ENCODE measurements at regions not wholly inside any gene's neighbourhood (a gene's known extent, or its start where the extent isn't known, plus 50 kb on each side); places are given as distances from the start of the nearest gene placed in this dataset.

DNA sequence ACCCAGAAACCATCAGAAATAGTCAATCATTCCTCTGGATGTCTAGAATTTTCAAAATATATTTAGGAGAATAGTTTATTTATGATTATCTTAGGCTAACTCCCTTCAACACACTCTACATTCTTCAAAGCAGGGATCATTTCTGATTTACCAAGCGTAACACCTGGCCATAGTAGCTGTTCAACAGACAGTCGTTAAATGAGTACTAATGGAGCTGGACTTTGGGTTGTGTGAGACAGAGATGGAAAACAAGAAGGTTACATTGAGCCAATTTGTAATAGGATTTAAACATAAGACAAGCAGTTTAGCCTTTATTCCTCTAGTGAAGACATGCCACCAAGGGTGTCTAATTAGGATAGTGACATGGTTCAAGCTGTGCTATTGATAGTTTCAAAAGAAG, 129.2 kb upstream of the ANO3 start:
- no peak for DNase-seq

DNA sequence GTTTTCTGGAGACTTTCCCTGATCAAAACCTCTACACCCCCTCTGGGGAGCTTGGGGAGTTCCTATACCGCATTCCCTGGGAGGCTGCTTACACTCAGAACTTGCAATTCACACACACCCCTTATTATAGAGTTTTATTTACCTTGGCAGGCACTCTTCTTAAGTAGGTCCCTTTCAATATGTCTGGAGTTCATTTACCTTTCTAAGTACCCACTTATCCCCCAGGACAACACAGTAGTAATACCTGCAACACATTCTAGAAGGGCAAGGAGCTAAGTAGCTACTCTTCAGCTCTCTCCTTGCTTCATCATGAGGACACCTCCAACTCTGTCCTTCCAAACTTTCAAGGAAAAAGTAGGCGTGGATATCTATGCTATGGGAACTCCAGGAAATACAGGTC, 127.8 kb upstream of the ANO3 start:
- DNase-seq = no peak

DNA sequence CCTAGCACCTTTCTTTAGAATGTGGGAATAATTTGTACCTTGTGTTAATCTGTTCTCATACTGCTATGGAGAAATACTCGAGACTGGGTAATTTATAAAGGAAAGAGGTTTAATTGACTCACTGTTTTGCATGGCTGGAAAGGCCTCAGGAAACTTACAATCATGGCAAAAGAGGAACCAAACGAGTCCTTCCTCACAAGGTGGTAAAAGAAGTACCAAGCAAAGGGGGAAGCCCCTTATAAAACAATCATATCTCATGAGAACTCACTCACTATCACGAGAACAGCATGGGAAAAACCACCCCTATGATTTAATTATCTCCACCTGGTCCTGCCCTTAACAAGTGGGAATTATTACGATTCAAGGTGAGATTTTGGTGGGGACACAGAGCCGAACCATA, 127.1 kb upstream of the ANO3 start:
- no peak for DNase-seq

DNA sequence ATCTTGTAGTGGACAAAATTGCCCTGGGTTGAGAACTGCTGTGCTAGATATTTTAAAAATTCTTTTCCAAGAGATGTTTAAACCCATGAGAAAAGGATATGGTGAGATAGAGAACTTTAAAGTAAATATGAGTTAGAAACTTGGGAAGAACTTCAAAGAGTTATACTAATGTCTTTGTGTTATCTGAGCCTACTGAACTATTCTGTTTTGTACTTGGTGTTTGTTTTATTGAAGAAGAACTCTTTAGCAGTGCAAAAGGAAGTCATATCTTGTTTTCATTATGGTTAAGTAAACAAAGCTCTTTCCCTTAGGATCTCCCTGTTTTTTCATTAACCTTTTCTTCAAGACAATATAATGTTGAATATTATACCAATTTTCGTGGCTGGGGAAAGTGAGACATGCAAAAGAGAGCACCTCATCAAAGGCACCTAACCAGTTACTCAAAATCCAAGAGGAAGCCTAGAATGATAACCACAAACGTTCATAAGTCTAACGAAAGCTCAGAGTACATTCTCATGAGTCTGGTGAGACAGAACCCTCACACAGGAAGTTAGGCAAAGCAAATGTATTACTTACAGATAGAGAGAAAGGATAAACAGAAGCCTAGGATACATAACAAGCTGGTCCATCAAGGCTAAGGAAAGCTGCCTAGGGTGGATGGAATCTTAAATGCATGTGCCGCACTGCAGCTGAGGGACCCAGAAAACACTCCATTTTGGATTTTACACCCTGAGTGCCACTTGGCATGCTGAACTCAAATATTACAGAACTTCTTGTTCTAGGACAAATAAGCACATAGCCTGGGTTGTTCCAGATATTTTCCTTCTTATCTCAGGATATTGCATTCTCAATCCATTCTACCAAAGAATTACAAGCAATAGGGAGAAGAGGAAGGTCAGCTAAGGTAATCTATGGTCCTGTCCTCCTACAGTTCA, 112.5 kb upstream of the ANO3 start:
- no peak for DNase-seq

DNA sequence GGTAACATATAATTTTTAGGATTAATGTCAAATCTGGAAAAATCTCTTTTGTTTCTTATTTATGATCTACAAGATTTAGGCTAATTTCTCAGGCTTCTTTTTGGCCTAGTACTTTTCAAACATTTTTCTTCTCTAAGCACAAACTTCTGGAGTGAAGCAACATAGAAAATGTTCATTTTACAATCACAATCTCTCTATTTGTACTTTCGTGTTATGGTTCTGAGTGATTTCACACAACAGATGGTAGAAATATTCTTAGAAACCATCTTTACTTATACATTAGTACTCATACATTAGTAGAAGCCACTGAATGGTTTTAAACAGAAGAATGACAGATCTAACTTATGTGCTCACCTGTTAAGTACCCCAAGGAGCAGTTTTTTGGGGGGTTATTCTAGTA, 106.3 kb upstream of the ANO3 start:
- DNase-seq = no peak

DNA sequence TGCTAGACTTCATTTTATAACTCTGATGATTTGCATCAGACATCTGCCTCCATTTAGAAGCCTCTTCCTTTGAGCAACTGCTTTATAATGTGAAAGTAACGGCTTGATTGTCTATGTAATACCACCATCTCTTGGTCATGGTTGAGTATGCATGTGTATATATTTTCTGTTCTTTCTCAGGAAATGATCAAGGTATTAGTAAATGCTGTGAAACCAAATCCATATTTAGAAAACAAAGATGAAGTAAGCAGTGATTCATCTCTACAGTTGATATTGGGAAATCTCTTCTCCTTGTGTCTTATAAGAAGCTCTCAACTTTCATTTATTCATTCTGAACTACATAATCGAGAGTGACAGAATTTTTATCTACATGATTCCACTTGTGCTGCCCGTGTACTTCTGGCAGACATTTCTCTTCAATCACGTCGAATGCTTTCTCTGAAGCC, 104.6 kb upstream of the ANO3 start:
- DNase-seq = peak; percentile 3

DNA sequence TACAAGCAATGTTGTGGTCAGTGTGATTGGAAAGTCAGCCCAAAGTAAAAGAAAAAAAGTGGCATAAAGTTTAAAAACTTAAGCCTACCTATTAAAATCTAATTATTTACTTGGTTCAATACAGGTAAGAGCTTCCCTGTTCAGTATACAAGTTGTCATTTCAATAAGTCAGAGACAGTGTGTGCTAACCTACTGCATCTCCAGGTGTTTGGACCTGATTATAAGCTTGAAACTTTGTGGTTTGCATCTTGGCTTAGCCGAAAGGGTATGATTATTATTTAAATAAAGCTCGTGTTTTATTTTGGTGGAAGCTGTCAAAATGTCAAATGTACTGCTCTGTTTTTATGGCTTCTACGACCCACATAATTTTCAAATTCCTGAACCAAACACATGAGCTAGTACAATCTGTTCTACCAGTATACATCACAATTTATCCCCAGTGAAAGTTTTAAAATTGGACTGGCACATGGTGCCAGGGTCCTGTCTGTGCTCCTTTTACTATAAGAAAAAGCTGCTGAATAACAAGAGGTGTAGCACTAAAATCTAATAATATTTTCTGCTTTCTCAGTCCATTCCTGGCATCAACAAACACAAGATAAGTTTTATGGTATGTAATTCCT, 103.9 kb upstream of the ANO3 start:
- no peak for DNase-seq

DNA sequence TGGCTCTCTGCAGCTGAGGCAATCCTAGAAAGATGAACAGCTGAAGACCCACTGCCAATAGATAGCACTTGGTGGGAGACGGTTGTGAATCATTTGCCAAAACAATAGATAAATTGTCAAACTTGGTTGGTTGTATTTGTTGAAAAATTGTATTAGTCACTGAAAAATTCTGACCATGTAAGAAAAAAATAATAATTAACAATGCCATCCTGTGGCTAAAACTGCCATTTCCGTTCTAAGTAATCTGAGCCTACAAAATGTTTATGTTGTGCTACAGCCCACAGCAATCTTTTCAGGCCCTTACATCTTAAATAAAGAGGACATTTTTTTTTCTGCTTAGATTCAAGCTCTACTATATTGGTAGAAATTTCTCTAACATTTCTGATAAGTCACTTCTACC, 103.2 kb upstream of the ANO3 start:
- no peak for DNase-seq

DNA sequence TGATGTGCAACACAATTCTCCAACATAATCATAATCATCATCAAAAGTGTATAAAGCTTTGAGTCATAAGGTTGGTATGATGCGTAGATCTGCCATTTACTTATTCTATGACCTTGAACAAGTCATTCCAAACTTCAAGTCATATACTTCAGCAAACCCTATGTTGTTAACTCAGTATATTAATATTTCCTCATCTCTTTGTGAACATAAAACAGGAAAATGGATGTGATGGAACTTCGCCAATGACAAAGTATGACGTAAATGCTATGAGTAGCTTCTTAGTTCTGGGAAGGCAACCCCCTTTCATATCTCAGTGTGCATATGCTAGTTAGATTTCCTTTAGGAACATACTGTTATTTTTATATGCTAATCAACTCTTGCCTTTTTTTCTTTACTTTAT, 102.7 kb upstream of the ANO3 start:
- no peak for DNase-seq

DNA sequence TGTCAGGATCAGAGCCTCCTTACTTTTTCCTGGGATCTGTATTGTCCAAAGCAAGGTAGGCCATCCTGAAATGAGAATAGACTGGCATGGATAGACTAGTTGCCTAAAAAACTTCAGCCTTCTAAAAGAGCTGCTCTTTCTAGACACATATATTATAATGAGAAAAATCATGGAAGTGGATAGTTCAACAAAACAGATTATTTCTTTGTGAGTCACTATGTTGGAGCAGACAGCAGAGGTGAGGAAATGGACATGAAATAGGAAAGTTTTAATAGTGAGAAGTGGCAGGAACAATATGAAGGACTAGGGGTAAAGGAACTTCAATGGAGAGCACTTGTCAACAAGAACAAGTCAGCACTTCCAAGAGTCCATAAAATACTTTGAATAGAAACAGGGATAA, 101.9 kb upstream of the ANO3 start:
- no peak for DNase-seq

- DNase-seq = no peak
Measured at GRCh38 chr11:26231252-26231661, 100.7 kb upstream of the ANO3 start.

GRCh38 chr11:26234451-26234850, 97.5 kb upstream of the ANO3 start:
- no peak for DNase-seq

DNA sequence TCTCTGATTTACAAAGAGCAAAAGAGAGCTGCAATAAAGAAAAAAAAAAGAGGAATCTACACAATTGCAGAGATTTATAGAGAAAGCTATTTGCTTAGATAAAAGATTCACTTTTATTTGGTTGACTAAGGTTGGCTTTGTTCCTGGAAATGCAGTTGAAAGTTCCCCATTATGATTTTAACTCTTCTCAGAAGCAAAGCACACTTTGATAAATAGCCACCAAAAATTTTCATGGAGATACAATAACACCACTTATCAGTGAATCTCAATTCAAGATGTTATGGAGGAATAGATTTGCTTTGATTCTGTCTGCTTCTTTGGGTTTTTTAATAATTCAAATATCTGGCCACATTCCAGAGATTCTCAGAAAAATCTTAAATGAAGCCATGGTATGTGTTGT, 88.5 kb upstream of the ANO3 start:
- no peak for DNase-seq

DNA sequence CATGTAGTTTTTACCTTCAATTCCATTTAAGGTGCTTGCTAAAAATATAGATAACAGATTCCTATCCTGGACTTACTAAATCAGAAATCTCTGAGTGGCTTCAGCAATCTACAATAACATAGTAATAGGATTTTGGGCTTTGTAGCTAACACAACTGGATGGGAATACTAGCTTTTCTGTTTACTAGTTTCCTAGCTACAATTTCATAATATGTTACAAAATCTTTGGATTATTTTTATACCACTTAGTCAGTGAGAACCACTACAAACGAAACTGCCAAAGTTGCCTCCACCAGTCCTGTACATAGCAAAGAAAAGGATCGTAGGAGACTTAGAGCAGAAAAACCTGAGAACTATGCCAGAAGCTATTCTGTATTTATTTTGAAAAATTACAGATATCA, 87.7 kb upstream of the ANO3 start:
- DNase-seq = no peak

- DNase-seq = no peak
Measured at GRCh38 chr11:26245046-26245445, 86.9 kb upstream of the ANO3 start.

DNA sequence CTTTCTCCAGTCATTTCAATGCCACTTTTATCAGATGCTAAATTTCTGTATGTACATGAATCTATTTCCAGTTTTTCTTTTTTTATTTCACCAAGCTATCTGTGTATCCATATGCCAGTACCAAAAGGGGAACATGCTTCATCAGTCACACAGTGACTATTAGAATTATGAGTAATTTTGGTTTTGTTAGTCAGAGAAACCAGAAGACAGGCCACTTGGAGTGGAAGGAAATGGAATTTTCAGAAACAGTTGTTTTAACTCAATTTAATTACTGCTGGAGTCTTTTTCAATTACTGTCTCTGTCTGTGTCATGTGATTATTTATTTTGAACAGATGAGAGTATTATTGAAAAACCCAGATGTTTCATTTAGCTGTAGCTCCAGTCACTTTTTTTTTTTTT, 84.6 kb upstream of the ANO3 start:
- no peak for DNase-seq

- no peak for DNase-seq
Measured at GRCh38 chr11:26248661-26249060, 83.3 kb upstream of the ANO3 start.

- DNase-seq = no peak
Measured at GRCh38 chr11:26254378-26254777, 77.6 kb upstream of the ANO3 start.

GRCh38 chr11:26263769-26264168, 68.2 kb upstream of the ANO3 start:
- DNase-seq = no peak

DNA sequence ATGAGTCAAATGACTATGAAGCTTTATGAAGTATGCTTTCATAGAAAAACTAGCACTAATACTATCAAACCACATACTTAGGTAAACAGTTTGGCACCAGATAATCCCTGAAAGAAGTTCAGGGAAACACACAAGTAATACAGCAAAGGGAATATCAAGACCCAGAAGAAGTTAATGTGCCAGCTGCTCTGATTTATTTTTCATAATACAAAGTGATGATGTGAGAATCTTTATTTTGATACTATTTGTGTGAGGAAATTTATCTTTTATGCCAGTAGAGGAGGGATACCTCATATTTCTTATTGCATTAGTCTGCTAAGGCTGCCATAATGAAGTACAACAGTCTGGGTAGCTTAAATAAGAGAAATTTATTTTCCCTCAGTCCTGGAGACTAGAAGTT, 67.7 kb upstream of the ANO3 start:
- DNase-seq = no peak

- no peak for DNase-seq
Measured at GRCh38 chr11:26268980-26269660, 62.8 kb upstream of the ANO3 start.

GRCh38 chr11:26271666-26272065, 60.3 kb upstream of the ANO3 start:
- DNase-seq = no peak

- peak; percentile 22 for DNase-seq
Measured at GRCh38 chr11:26276798-26277424, 55.0 kb upstream of the ANO3 start.

GRCh38 chr11:26278354-26278753, 53.6 kb upstream of the ANO3 start:
- no peak for DNase-seq

All from COR-L47 (cell line).